PC-3 (cell line): ENCODE measurements at regions not wholly inside any gene's neighbourhood (a gene's known extent, or its start where the extent isn't known, plus 50 kb on each side); places are given as distances from the start of the nearest gene placed in this dataset.

Source experiments
- ATAC-seq: fragments of 200-7000 bp; cut with Tn5 transposase; 2 replicates; pipeline ENCODE4 v1.9.1; 2020; ENCODE audit warnings: mild to moderate bottlenecking, moderate library complexity
- BruUV-seq: library from RNA; stranded (reverse); fragments of 400-500 nt; replicated peaks from 2 replicates; lab custom pipeline; 2021; lab: Mats Ljungman, UMichigan
- CTCF ChIA-PET: fragments of 300-600 bp; sonication (Branson Sonifier 250); formaldehyde crosslinking; loops from one replicate; lab custom pipeline; 2022; ENCODE audit warnings: antibody characterized with exemption; lab: Charles Lee
- POLR2A ChIA-PET: fragments of 300-600 bp; sonication (Branson Sonifier 250); formaldehyde crosslinking; loops from one replicate; lab custom pipeline; 2022; ENCODE audit warnings: antibody characterized with exemption; ENCODE audit not compliant: unreplicated experiment; lab: Charles Lee
- DNase-seq: peaks from one replicate; pipeline ENCODE4 v3.0.0-alpha.2; 2015
- H2AFZ ChIP-seq: fragments of 300-600 bp; sonication (generic); 2 replicates; pipeline ENCODE4 v1.6.0; 2016; ENCODE audit warnings: antibody characterized with exemption, low read length
- H3F3A ChIP-seq: fragments of 300-600 bp; sonication (generic); one replicate; pipeline ENCODE4 v1.6.0; 2017; ENCODE audit warnings: antibody characterized with exemption, low read length, control low read depth, mild to moderate bottlenecking; ENCODE audit not compliant: unreplicated experiment
- H3K27ac ChIP-seq: fragments of 300-600 bp; sonication (generic); 2 replicates; pipeline ENCODE4 v1.5.1; 2016; ENCODE audit warnings: mild to moderate bottlenecking, low read length
- H3K27me3 ChIP-seq: fragments of 300-600 bp; sonication (generic); 2 replicates; pipeline ENCODE4 v1.6.1; 2016; ENCODE audit warnings: low read length, mixed read lengths
- H3K36me3 ChIP-seq: fragments of 300-600 bp; sonication (generic); 2 replicates; pipeline ENCODE4 v1.6.1; 2016; ENCODE audit warnings: low read depth, mixed run types, low read length, mixed read lengths
- H3K4me1 ChIP-seq: fragments of 300-600 bp; sonication (generic); 2 replicates; pipeline ENCODE4 v1.5.1; 2016; ENCODE audit warnings: low read length; ENCODE audit not compliant: insufficient read depth
- H3K4me2 ChIP-seq: fragments of 300-600 bp; sonication (generic); 2 replicates; pipeline ENCODE4 v1.6.0; 2016; ENCODE audit warnings: low read length
- H3K4me3 ChIP-seq: fragments of 300-600 bp; sonication (generic); 2 replicates; pipeline ENCODE4 v1.5.1; 2016; ENCODE audit warnings: mild to moderate bottlenecking, low read length, mixed read lengths
- H3K79me2 ChIP-seq: fragments of 300-600 bp; sonication (generic); 2 replicates; pipeline ENCODE4 v1.6.1; 2017; ENCODE audit warnings: low read length, mixed read lengths
- H3K9ac ChIP-seq: fragments of 300-600 bp; sonication (generic); 2 replicates; pipeline ENCODE4 v1.6.0; 2016; ENCODE audit warnings: mild to moderate bottlenecking, low read length
- H3K9me2 ChIP-seq: fragments of 300-600 bp; sonication (generic); replicated peaks from 2 replicates; pipeline ENCODE4 v1.6.1; 2016; ENCODE audit warnings: mixed run types, low read length, mixed read lengths
- H3K9me3 ChIP-seq: fragments of 300-600 bp; sonication (generic); 2 replicates; pipeline ENCODE4 v1.6.1; 2016; ENCODE audit warnings: low read length, mixed read lengths
- H4K20me1 ChIP-seq: fragments of 300-600 bp; sonication (generic); 2 replicates; pipeline ENCODE4 v1.6.1; 2016; ENCODE audit warnings: low read length, mixed read lengths
- CTCF ChIP-seq: fragments of 300-600 bp; sonication (generic); conservative IDR thresholded peaks from 2 replicates; pipeline ENCODE4 v1.5.1; 2017; ENCODE audit warnings: antibody characterized with exemption, low read depth, mild to moderate bottlenecking, low read length
- EZH2 ChIP-seq: fragments of 300-600 bp; sonication (generic); IDR thresholded peaks from one replicate; pipeline ENCODE4 v1.6.1; 2017; ENCODE audit warnings: antibody characterized with exemption, mild to moderate bottlenecking, low read length; ENCODE audit not compliant: unreplicated experiment
- EZH2phosphoT487 ChIP-seq: fragments of 300-600 bp; sonication (generic); IDR thresholded peaks from 2 replicates; pipeline ENCODE4 v1.6.1; 2018; ENCODE audit warnings: mild to moderate bottlenecking, antibody characterized with exemption, low read length, borderline replicate concordance
- intact Hi-C: fragments of 100-400 bp; cut with micrococcal nuclease; formaldehyde crosslinking; loops from 2 replicates; pipeline ENCODE4 v1.9.0; 2023

GRCh38 chr4:163638909-163639308 lies 144.4 kb downstream of the TMA16 start:
- ChIA-PET CTCF (no interaction called here), POLR2A (no interaction called here)
- no peak for TF ChIP-seq EZH2phosphoT487
- no peak for TF ChIP-seq CTCF
- no peak for TF ChIP-seq EZH2
- BruUV-seq: no TSS peak
- no peak overlapping the region for H3K27ac ChIP-seq
- H4K20me1 ChIP-seq: no peaks in the 10 kb centered on the region
- no peak for ATAC-seq
- no peak overlapping the region for H3K9ac ChIP-seq
- H3K36me3 ChIP-seq: no peaks in the 10 kb centered on the region
- no peaks in the 10 kb centered on the region for H3K27me3 ChIP-seq
- H3F3A ChIP-seq: no peaks in the 10 kb centered on the region
- no peaks in the 10 kb centered on the region for H3K9me3 ChIP-seq
- intact Hi-C loops: no loop called here
- DNase-seq: peak; percentile 48
- H2AFZ ChIP-seq: no peak overlapping the region
- no peak overlapping the region for H3K4me2 ChIP-seq
- H3K9me2 ChIP-seq: no peaks in the 10 kb centered on the region
- H3K4me3 ChIP-seq: no peak overlapping the region
- no peaks in the 10 kb centered on the region for H3K79me2 ChIP-seq
- peaks cover 7% of the 10 kb centered on the region; the same call in 1 of the 2 replicates for H3K4me1 ChIP-seq

GRCh38 chr4:163649557-163650091 lies 155.1 kb downstream of the TMA16 start:
- peaks cover 28% of the 10 kb centered on the region for H3K4me1 ChIP-seq
- H3K79me2 ChIP-seq: no peaks in the 10 kb centered on the region
- ChIA-PET CTCF (interaction anchor here (0.8 kb wide), 1 partner anchor 99 kb away, joined by 4 read pairs; no protein-coding TSS in a partner anchor), POLR2A (no interaction called here)
- 0 out of 2 replicates have a peak, but pooled peaks cover 7% of the 10 kb centered on the region for H3K9me3 ChIP-seq
- BruUV-seq: no TSS peak
- H3K4me3 ChIP-seq: no peak overlapping the region
- intact Hi-C loops: no loop called here
- no peak overlapping the region for H3K9ac ChIP-seq
- TF ChIP-seq EZH2phosphoT487 (no peak), EZH2 (no peak), CTCF (no peak)
- H3K9me2 ChIP-seq: no peaks in the 10 kb centered on the region
- no peaks in the 10 kb centered on the region for H4K20me1 ChIP-seq
- 0 out of 2 replicates have a peak overlapping the region, but pooled peaks have one; percentile 28 for H3K27ac ChIP-seq
- no peaks in the 10 kb centered on the region for H3K27me3 ChIP-seq
- H3K4me2 ChIP-seq: peak overlapping the region; percentile 39
- ATAC-seq (peak; percentile 88), DNase-seq (peak; percentile 65)
- H3K36me3 ChIP-seq: no peaks in the 10 kb centered on the region
- H2AFZ ChIP-seq: no peak overlapping the region
- no peaks in the 10 kb centered on the region for H3F3A ChIP-seq

GRCh38 chr4:163651761-163652160 lies 157.3 kb downstream of the TMA16 start:
- intact Hi-C loops: no loop called here
- Histone ChIP-seq H3K27ac (no peak overlapping the region), H3K79me2 (no peaks in the 10 kb centered on the region), H3K9me2 (no peaks in the 10 kb centered on the region), H3F3A (no peaks in the 10 kb centered on the region), H2AFZ (no peak overlapping the region), H3K9ac (no peak overlapping the region), H3K36me3 (no peaks in the 10 kb centered on the region), H3K9me3 (no peaks in the 10 kb centered on the region), H3K4me3 (no peak overlapping the region), H3K4me1 (peaks cover 34% of the 10 kb centered on the region), H3K4me2 (no peak overlapping the region), H4K20me1 (no peaks in the 10 kb centered on the region), H3K27me3 (no peaks in the 10 kb centered on the region)
- DNase-seq (no peak), ATAC-seq (no peak)
- no peak for TF ChIP-seq EZH2
- no peak for TF ChIP-seq EZH2phosphoT487
- no peak for TF ChIP-seq CTCF
- BruUV-seq: no TSS peak
- CTCF ChIA-PET: no interaction called here
- POLR2A ChIA-PET: no interaction called here
